ENCODE measurements at regions not wholly inside any gene's neighbourhood (a gene's known extent, or its start where the extent isn't known, plus 50 kb on each side); places are given as distances from the start of the nearest gene placed in this dataset.

DNA sequence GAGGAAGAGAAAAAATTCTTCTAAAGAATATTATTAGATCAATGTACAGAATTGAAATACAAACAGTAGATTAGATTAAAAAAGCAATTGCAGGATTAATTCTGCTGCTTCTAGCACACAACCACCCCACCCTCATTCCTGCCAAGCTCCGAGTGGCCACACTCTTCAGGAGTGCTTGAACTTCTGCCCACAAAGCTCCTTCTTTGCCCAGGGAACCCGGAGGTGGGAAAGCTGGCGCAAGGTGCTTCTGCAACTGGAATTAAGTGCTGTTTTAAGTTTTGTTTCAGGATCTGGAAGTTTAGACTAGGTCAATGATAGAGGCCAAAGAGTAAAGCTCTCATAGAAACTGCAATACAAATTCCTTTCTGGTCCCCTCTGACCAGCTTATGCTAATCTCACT lies 94.1 kb upstream of the BMP4 start:
- H3K4me3 Mint-ChIP-seq = no peak overlapping the region

DNA sequence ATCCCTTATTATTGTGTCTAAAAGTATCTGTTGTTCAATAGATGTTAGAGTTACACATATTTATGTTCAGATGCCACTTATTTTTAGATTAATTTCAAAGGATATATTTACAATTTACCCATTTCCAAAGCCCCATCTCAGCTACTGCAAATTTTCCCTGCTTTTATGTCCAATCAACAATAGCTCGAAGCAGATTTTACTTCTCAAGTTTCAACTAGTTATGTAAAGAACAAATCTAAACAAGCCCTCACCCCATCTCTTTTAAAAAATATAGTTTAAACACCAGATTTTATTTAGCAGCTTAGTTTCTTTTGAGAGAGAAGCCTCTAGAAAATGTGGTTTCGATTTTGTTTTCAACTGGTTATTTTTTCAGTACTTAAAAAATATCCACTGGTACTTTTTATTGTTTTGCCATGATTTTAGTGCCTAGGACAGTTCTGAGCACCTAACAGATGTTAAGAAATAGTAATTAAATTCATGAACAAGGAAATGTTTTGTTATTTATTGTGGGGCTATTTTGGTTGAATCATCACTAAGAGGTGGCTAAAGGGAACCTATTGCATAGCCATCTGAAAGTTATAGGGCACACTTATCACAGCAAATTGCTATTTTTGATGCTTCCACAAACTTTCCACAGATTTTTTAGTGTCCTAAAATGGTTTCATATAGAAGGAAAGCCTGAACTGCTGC lies 96.2 kb upstream of the BMP4 start:
- WGBS, 2 experiments (ENCODE audit: insufficient coverage in 1 of 2, insufficient read length in 1 of 2) = 75 to 83% methylated on average over 1 to 2 of the region's 2 CpGs

More for the DNA sequence above, 94.1 kb upstream of the BMP4 start:
- TF ChIP-seq CTCF (conservative IDR thresholded peaks at IDR 0.05) = no peak
- no peaks in the 10 kb centered on the region for H3K4me1 ChIP-seq (ENCODE audit: control insufficient read depth, insufficient read depth, low read length)
- H3K27me3 ChIP-seq (ENCODE audit: control insufficient read depth, insufficient read depth, low read length, poor library complexity, severe bottlenecking) = no peaks in the 10 kb centered on the region
- H3K36me3 ChIP-seq (ENCODE audit: control insufficient read depth, insufficient read depth, low read length) = no peaks in the 10 kb centered on the region
- Mint-ChIP-seq H3K9me3 (no peaks in the 10 kb centered on the region), H3K4me1 (peaks cover 17% of the 10 kb centered on the region), H3K36me3 (ENCODE audit: low read depth) (no peaks in the 10 kb centered on the region), H3K27ac (no peak overlapping the region), H3K27me3 (ENCODE audit: insufficient read depth) (peaks cover 1% of the 10 kb centered on the region)
- no peak overlapping the region for H3K9ac ChIP-seq (ENCODE audit: extremely low read depth, low read length, poor library complexity, severe bottlenecking)
- WGBS, 2 experiments (ENCODE audit: insufficient coverage in 1 of 2, insufficient read length in 1 of 2) = 93 to 100% methylated on average over 2 to 3 of the region's 3 CpGs
- DNase-seq = no peak
- H3K9me3 ChIP-seq (ENCODE audit: control insufficient read depth, low read length) = no peaks in the 10 kb centered on the region
- H3K4me3 ChIP-seq (ENCODE audit: low read length) = no peak overlapping the region
- no peak overlapping the region for H3K27ac ChIP-seq (ENCODE audit: low read depth, low read length)

DNA sequence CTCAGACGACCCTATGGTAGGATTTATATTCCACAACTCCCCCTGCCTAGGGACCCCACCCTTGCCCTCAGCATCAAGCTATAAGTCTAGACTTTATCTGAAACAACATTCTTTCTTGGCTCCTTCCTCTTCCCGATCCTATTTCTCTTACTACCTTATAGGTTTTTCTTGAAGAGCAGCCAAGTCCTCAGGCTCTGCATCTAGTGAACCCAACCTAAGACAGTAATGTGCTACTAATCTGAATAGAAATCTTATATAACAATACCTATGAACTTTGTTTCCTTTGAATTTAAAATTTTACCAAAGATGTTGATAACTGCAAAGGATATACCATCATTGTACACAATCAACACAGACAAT lies 96.7 kb upstream of the BMP4 start:
- H3K4me1 ChIP-seq (ENCODE audit: control insufficient read depth, insufficient read depth, low read length) = peaks cover 4% of the 10 kb centered on the region
- H3K36me3 ChIP-seq (ENCODE audit: control insufficient read depth, insufficient read depth, low read length) = no peaks in the 10 kb centered on the region
- no peak overlapping the region for H3K27ac ChIP-seq (ENCODE audit: low read depth, low read length)
- no peak for DNase-seq
- H3K9ac ChIP-seq (ENCODE audit: extremely low read depth, low read length, poor library complexity, severe bottlenecking) = no peak overlapping the region
- WGBS, 2 experiments (ENCODE audit: insufficient coverage in 1 of 2, insufficient read length in 1 of 2) = 86 to 89% methylated on average over 1 to 2 of the region's 2 CpGs
- Mint-ChIP-seq H3K27me3 (ENCODE audit: insufficient read depth) (peaks cover 13% of the 10 kb centered on the region), H3K36me3 (ENCODE audit: low read depth) (no peaks in the 10 kb centered on the region), H3K4me3 (no peak overlapping the region), H3K4me1 (peaks cover 10% of the 10 kb centered on the region), H3K9me3 (no peaks in the 10 kb centered on the region), H3K27ac (no peak overlapping the region)
- no peak for TF ChIP-seq CTCF (conservative IDR thresholded peaks at IDR 0.05)
- H3K27me3 ChIP-seq (ENCODE audit: control insufficient read depth, insufficient read depth, low read length, poor library complexity, severe bottlenecking) = peaks cover 5% of the 10 kb centered on the region
- no peaks in the 10 kb centered on the region for H3K9me3 ChIP-seq (ENCODE audit: control insufficient read depth, low read length)
- no peak overlapping the region for H3K4me3 ChIP-seq (ENCODE audit: low read length)

More for the DNA sequence above, 96.2 kb upstream of the BMP4 start:
- Histone ChIP-seq H3K9ac (ENCODE audit: extremely low read depth, low read length, poor library complexity, severe bottlenecking) (no peak overlapping the region), H3K27me3 (ENCODE audit: control insufficient read depth, insufficient read depth, low read length, poor library complexity, severe bottlenecking) (peaks cover 5% of the 10 kb centered on the region), H3K4me1 (ENCODE audit: control insufficient read depth, insufficient read depth, low read length) (peaks cover 4% of the 10 kb centered on the region), H3K4me3 (ENCODE audit: low read length) (no peak overlapping the region), H3K27ac (ENCODE audit: low read depth, low read length) (no peak overlapping the region), H3K9me3 (ENCODE audit: control insufficient read depth, low read length) (no peaks in the 10 kb centered on the region), H3K36me3 (ENCODE audit: control insufficient read depth, insufficient read depth, low read length) (no peaks in the 10 kb centered on the region)
- peaks cover 11% of the 10 kb centered on the region for H3K27me3 Mint-ChIP-seq (ENCODE audit: insufficient read depth)
- no peak overlapping the region for H3K27ac Mint-ChIP-seq
- no peaks in the 10 kb centered on the region for H3K36me3 Mint-ChIP-seq (ENCODE audit: low read depth)
- no peak for TF ChIP-seq CTCF (conservative IDR thresholded peaks at IDR 0.05)
- peaks cover 10% of the 10 kb centered on the region for H3K4me1 Mint-ChIP-seq
- no peak for DNase-seq
- no peak overlapping the region for H3K4me3 Mint-ChIP-seq
- no peaks in the 10 kb centered on the region for H3K9me3 Mint-ChIP-seq

Measured in endodermal cell (in vitro differentiated cells).